HG03520 (cell line): ENCODE measurements at regions not wholly inside any gene's neighbourhood (a gene's known extent, or its start where the extent isn't known, plus 50 kb on each side); places are given as distances from the start of the nearest gene placed in this dataset.
"Not testable (repeated sequence)": the region's sequence is repeated elsewhere in the genome, so short reads cannot be mapped to it uniquely, and the experiment has no call there.

Source experiments
- ATAC-seq: cut with Tn5 transposase; IDR thresholded peaks from one replicate; pipeline ENCODE4 v1.9.1; 2021; ENCODE audit warnings: mild to moderate bottlenecking, moderate library complexity; ENCODE audit not compliant: unreplicated experiment

GRCh38 chr9:107850653-107851052 is 361.1 kb upstream of the KLF4 start:
- no peak for ATAC-seq

GRCh38 chr9:107847978-107848964 is 358.7 kb upstream of the KLF4 start:
- no peak for ATAC-seq

- no peak for ATAC-seq
Observed at GRCh38 chr9:107842530-107842929, 353.0 kb upstream of the KLF4 start.

GRCh38 chr9:107841076-107841475 is 351.5 kb upstream of the KLF4 start:
- ATAC-seq = no peak

GRCh38 chr9:107839371-107839770 is 349.8 kb upstream of the KLF4 start:
- no peak for ATAC-seq

GRCh38 chr9:107838766-107839165 is 349.2 kb upstream of the KLF4 start:
- ATAC-seq = no peak

GRCh38 chr9:107836300-107836699 is 346.7 kb upstream of the KLF4 start:
- ATAC-seq = no peak

- ATAC-seq = no peak
Observed at GRCh38 chr9:107833295-107833694, 343.7 kb upstream of the KLF4 start.

- no peak for ATAC-seq
Observed at GRCh38 chr9:107832871-107833270, 343.3 kb upstream of the KLF4 start.

GRCh38 chr9:107830479-107830878 is 340.9 kb upstream of the KLF4 start:
- ATAC-seq = no peak

GRCh38 chr9:107827884-107828283 is 338.3 kb upstream of the KLF4 start:
- ATAC-seq = no peak

GRCh38 chr9:107827304-107827703 is 337.7 kb upstream of the KLF4 start:
- peak; percentile 84 for ATAC-seq

GRCh38 chr9:107826688-107826983 is 337.1 kb upstream of the KLF4 start:
- ATAC-seq = not testable (repeated sequence)

GRCh38 chr9:107824556-107824955 is 335.0 kb upstream of the KLF4 start:
- no peak for ATAC-seq

- ATAC-seq = no peak
Observed at GRCh38 chr9:107819772-107820565, 330.4 kb upstream of the KLF4 start.

GRCh38 chr9:107818503-107818829 is 328.9 kb upstream of the KLF4 start:
- not testable (repeated sequence) for ATAC-seq

- ATAC-seq = not testable (repeated sequence)
Observed at GRCh38 chr9:107817595-107818502, 328.3 kb upstream of the KLF4 start.

GRCh38 chr9:107816561-107817021 is 327.0 kb upstream of the KLF4 start:
- no peak for ATAC-seq

- ATAC-seq = no peak
Observed at GRCh38 chr9:107815782-107816560, 326.4 kb upstream of the KLF4 start.

- ATAC-seq = no peak
Observed at GRCh38 chr9:107813287-107813686, 323.7 kb upstream of the KLF4 start.
